HG03064 (cell line): ENCODE measurements at regions not wholly inside any gene's neighbourhood (a gene's known extent, or its start where the extent isn't known, plus 50 kb on each side); places are given as distances from the start of the nearest gene placed in this dataset.

ENCODE experiments used
- ATAC-seq: cut with Tn5 transposase; IDR thresholded peaks from one replicate; pipeline ENCODE4 v1.9.1; 2021; ENCODE audit warnings: low read depth; ENCODE audit not compliant: unreplicated experiment

- ATAC-seq: no peak
These were observed 111.9 kb downstream of the HSPH1 start for GRCh38 chr13:31049833-31050232.

GRCh38 chr13:31049083-31049482, 112.6 kb downstream of the HSPH1 start:
- no peak for ATAC-seq

GRCh38 chr13:31048521-31048920, 113.2 kb downstream of the HSPH1 start:
- ATAC-seq: no peak

GRCh38 chr13:31046711-31047279, 114.3 kb downstream of the TEX26 start:
- ATAC-seq: no peak

GRCh38 chr13:31045286-31046081, 113.0 kb downstream of the TEX26 start:
- ATAC-seq: no peak

GRCh38 chr13:31044364-31045285, 112.2 kb downstream of the TEX26 start:
- peak; percentile 69 for ATAC-seq

- peak; percentile 2 for ATAC-seq
These were observed 111.5 kb downstream of the TEX26 start for GRCh38 chr13:31043957-31044356.

GRCh38 chr13:31042481-31043165, 110.2 kb downstream of the TEX26 start:
- ATAC-seq: no peak

GRCh38 chr13:31042049-31042448, 109.6 kb downstream of the TEX26 start:
- no peak for ATAC-seq

GRCh38 chr13:31038834-31039552, 106.5 kb downstream of the TEX26 start:
- peak; percentile 71 for ATAC-seq

GRCh38 chr13:31037874-31038500, 105.5 kb downstream of the TEX26 start:
- no peak for ATAC-seq

GRCh38 chr13:31036731-31037695, 104.6 kb downstream of the TEX26 start:
- ATAC-seq: no peak

- ATAC-seq: no peak
These were observed 102.9 kb downstream of the TEX26 start for GRCh38 chr13:31035185-31035965.

GRCh38 chr13:31032528-31033113, 100.2 kb downstream of the TEX26 start:
- ATAC-seq: no peak

GRCh38 chr13:31031482-31031881, 99.0 kb downstream of the TEX26 start:
- ATAC-seq: no peak

GRCh38 chr13:31029102-31029501, 96.6 kb downstream of the TEX26 start:
- no peak for ATAC-seq

- no peak for ATAC-seq
These were observed 94.7 kb downstream of the TEX26 start for GRCh38 chr13:31027136-31027535.
